Esophagus muscularis mucosa (tissue), 2 donors: ENCODE measurements at regions not wholly inside any gene's neighbourhood (a gene's known extent, or its start where the extent isn't known, plus 50 kb on each side); places are given as distances from the start of the nearest gene placed in this dataset.

Experiments
- POLR2A ChIP-seq: fragments of 450-650 bp; IDR thresholded peaks from one replicate; pipeline ENCODE4 v1.6.1; 2017; ENCODE audit warnings: antibody characterized with exemption, moderate library complexity, mild to moderate bottlenecking, low read depth
- POLR2AphosphoS5 ChIP-seq, 2 donors: sonication (generic); formaldehyde crosslinking; IDR thresholded peaks; one replicate each; pipeline ENCODE4 v1.6.1; 2017; ENCODE audit warnings: antibody characterized with exemption in 2 of 2

DNA sequence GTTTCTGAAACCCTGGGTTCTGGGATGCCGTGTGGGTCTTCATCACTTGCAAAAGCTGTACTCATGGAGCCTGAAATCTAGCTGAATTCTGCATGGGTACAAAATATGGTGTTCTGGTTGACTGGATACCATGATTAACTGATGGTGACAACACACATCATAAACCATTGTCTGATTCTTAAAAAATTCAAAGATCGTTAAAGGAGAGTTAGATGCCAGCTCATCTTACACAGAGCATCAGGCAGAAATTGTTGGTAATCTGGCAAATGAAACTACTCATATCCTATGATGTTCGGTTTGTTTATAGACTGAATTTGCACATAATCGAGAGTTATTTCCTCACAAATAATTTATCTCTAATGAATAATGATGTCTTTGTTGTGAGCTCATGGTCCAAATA is 218.1 kb upstream of the PKN2 start:
- no peak for TF ChIP-seq POLR2A
- TF ChIP-seq POLR2AphosphoS5 (IDR thresholded peaks at IDR 0.05), result no peak
